ENCODE measurements at regions not wholly inside any gene's neighbourhood (a gene's known extent, or its start where the extent isn't known, plus 50 kb on each side); places are given as distances from the start of the nearest gene placed in this dataset.

GRCh38 chr7:156458011-156458410 is 182.6 kb upstream of the RNF32 start:
- 90% methylated on average over 16 of the region's 16 CpGs for WGBS
- H3K36me3 ChIP-seq: no peaks in the 10 kb centered on the region
- peaks cover 19% of the 10 kb centered on the region for H3K4me1 ChIP-seq (replicated peaks)
- no peaks in the 10 kb centered on the region for H3K27me3 ChIP-seq (replicated peaks; ENCODE audit: insufficient read depth)
- DNase-seq (ENCODE audit: low spot score): no peak
- H3K4me3 ChIP-seq: no peak overlapping the region
- TF ChIP-seq POLR2AphosphoS5 (IDR thresholded peaks at IDR 0.05) (no peak), CTCF (IDR thresholded peaks at IDR 0.05) (no peak), POLR2A (IDR thresholded peaks at IDR 0.05) (no peak)
- no peak overlapping the region for H3K27ac ChIP-seq
- no peaks in the 10 kb centered on the region for H3K9me3 ChIP-seq
- intact Hi-C loops (cut with DNase I): no loop called here

GRCh38 chr7:156456503-156457115 is 184.0 kb upstream of the RNF32 start:
- no peak for DNase-seq (ENCODE audit: low spot score)

GRCh38 chr7:156456032-156456431 is 184.5 kb upstream of the RNF32 start:
- intact Hi-C loops (cut with DNase I): no loop called here
- Histone ChIP-seq H3K36me3 (no peaks in the 10 kb centered on the region), H3K4me3 (no peak overlapping the region), H3K27ac (no peak overlapping the region), H3K4me1 (replicated peaks) (peaks cover 7% of the 10 kb centered on the region), H3K27me3 (replicated peaks; ENCODE audit: insufficient read depth) (no peaks in the 10 kb centered on the region), H3K9me3 (no peaks in the 10 kb centered on the region)
- no peak for TF ChIP-seq POLR2AphosphoS5 (IDR thresholded peaks at IDR 0.05)
- no peak for TF ChIP-seq POLR2A (IDR thresholded peaks at IDR 0.05)
- TF ChIP-seq CTCF (IDR thresholded peaks at IDR 0.05): no peak
- no peak for DNase-seq (ENCODE audit: low spot score)
- WGBS: 70% methylated on average over 8 of the region's 8 CpGs

More at GRCh38 chr7:156456503-156457115, 184.0 kb upstream of the RNF32 start:
- H3K27ac ChIP-seq: no peak overlapping the region
- peaks cover 9% of the 10 kb centered on the region for H3K4me1 ChIP-seq (replicated peaks)
- intact Hi-C loops (cut with DNase I): no loop called here
- H3K36me3 ChIP-seq: no peaks in the 10 kb centered on the region
- no peaks in the 10 kb centered on the region for H3K27me3 ChIP-seq (replicated peaks; ENCODE audit: insufficient read depth)
- no peaks in the 10 kb centered on the region for H3K9me3 ChIP-seq
- TF ChIP-seq CTCF (IDR thresholded peaks at IDR 0.05) (no peak), POLR2A (IDR thresholded peaks at IDR 0.05) (no peak), POLR2AphosphoS5 (IDR thresholded peaks at IDR 0.05) (no peak)
- no peak overlapping the region for H3K4me3 ChIP-seq
- 63% methylated on average over 11 of the region's 11 CpGs for WGBS

GRCh38 chr7:156450473-156450872 is 190.1 kb upstream of the RNF32 start:
- no peaks in the 10 kb centered on the region for H3K4me1 ChIP-seq (replicated peaks)
- H3K36me3 ChIP-seq: no peaks in the 10 kb centered on the region
- H3K9me3 ChIP-seq: no peaks in the 10 kb centered on the region
- no peak overlapping the region for H3K4me3 ChIP-seq
- intact Hi-C loops (cut with DNase I): no loop called here
- no peaks in the 10 kb centered on the region for H3K27me3 ChIP-seq (replicated peaks; ENCODE audit: insufficient read depth)
- no peak for DNase-seq (ENCODE audit: low spot score)
- TF ChIP-seq POLR2A (IDR thresholded peaks at IDR 0.05): no peak
- no peak for TF ChIP-seq POLR2AphosphoS5 (IDR thresholded peaks at IDR 0.05)
- no peak for TF ChIP-seq CTCF (IDR thresholded peaks at IDR 0.05)
- 89% methylated on average over 3 of the region's 3 CpGs for WGBS
- H3K27ac ChIP-seq: no peak overlapping the region

GRCh38 chr7:156448918-156449317 is 191.7 kb upstream of the RNF32 start:
- DNase-seq (ENCODE audit: low spot score): no peak
- Histone ChIP-seq H3K27me3 (replicated peaks; ENCODE audit: insufficient read depth) (no peaks in the 10 kb centered on the region), H3K9me3 (no peaks in the 10 kb centered on the region), H3K27ac (no peak overlapping the region), H3K36me3 (no peaks in the 10 kb centered on the region), H3K4me1 (replicated peaks) (no peaks in the 10 kb centered on the region), H3K4me3 (no peak overlapping the region)
- 98% methylated on average over 1 of the region's 1 CpG for WGBS
- intact Hi-C loops (cut with DNase I): no loop called here
- TF ChIP-seq CTCF (IDR thresholded peaks at IDR 0.05) (no peak), POLR2A (IDR thresholded peaks at IDR 0.05) (no peak), POLR2AphosphoS5 (IDR thresholded peaks at IDR 0.05) (no peak)
